ENCODE measurements at regions not wholly inside any gene's neighbourhood (a gene's known extent, or its start where the extent isn't known, plus 50 kb on each side); places are given as distances from the start of the nearest gene placed in this dataset.
"Not testable (repeated sequence)": the region's sequence is repeated elsewhere in the genome, so short reads cannot be mapped to it uniquely, and the experiment has no call there.

GRCh38 chr4:23962462-23962861, 72.6 kb upstream of the PPARGC1A start:
- CTCF ChIA-PET, result no interaction called here
- H3K4me1 ChIP-seq, result no peaks in the 10 kb centered on the region
- FAIRE-seq (no peak), DNase-seq (ENCODE audit: low read depth in 1 of 2, low spot score in 1 of 2) (no peak), ATAC-seq (no peak)
- no peak overlapping the region for H3K4me2 ChIP-seq
- H3K9me3 ChIP-seq, result no peaks in the 10 kb centered on the region
- WGBS (ENCODE audit: missing lambda C conversion rate), result 0% methylated on average over 2 of the region's 2 CpGs
- TF ChIP-seq RAD21 (conservative IDR thresholded peaks at IDR 0.05 in 1 of 2, IDR thresholded peaks at IDR 0.05 in 1 of 2), result no peak
- TF ChIP-seq EP300 (IDR thresholded peaks at IDR 0.05), result no peak
- no peak for TF ChIP-seq CBX8 (IDR thresholded peaks at IDR 0.05)
- no peak for TF ChIP-seq POLR2AphosphoS2 (conservative IDR thresholded peaks at IDR 0.05; ENCODE audit: low read length)
- TF ChIP-seq CBX2 (IDR thresholded peaks at IDR 0.05; ENCODE audit: borderline replicate concordance, low read depth), result no peak
- TF ChIP-seq REST (IDR thresholded peaks at IDR 0.05), result no peak
- no peak overlapping the region for H3K4me3 ChIP-seq
- no peak overlapping the region for H3K27ac ChIP-seq
- POLR2A ChIA-PET, result no interaction called here

GRCh38 chr4:23961395-23961794, 71.5 kb upstream of the PPARGC1A start:
- CTCF ChIA-PET; FAIRE-seq; H3K4me1 ChIP-seq; POLR2A ChIA-PET; H3K4me3 ChIP-seq; H3K4me2 ChIP-seq; H3K9me3 ChIP-seq; H3K27ac ChIP-seq; ATAC-seq; DNase-seq (ENCODE audit: low read depth in 1 of 2, low spot score in 1 of 2): not testable (repeated sequence)
- 2% methylated on average over 4 of the region's 4 CpGs for WGBS (ENCODE audit: missing lambda C conversion rate)

GRCh38 chr4:23959396-23960148, 69.7 kb upstream of the PPARGC1A start:
- no peaks in the 10 kb centered on the region for H3K4me1 ChIP-seq
- H3K27ac ChIP-seq, result no peak overlapping the region
- CTCF ChIA-PET, result no interaction called here
- POLR2A ChIA-PET, result no interaction called here
- no peaks in the 10 kb centered on the region for H3K9me3 ChIP-seq
- TF ChIP-seq FOXS1 (CRISPR knock-in tag; IDR thresholded peaks at IDR 0.05) (no peak), RFX5 (IDR thresholded peaks at IDR 0.05) (no peak), SMC3 (IDR thresholded peaks at IDR 0.05) (no peak)
- FAIRE-seq, result no peak
- no peak for ATAC-seq
- H3K4me3 ChIP-seq, result no peak overlapping the region
- WGBS (ENCODE audit: missing lambda C conversion rate), result 12% methylated on average over 5 of the region's 5 CpGs
- DNase-seq (ENCODE audit: low read depth in 1 of 2, low spot score in 1 of 2), result no peak
- no peak overlapping the region for H3K4me2 ChIP-seq

DNA sequence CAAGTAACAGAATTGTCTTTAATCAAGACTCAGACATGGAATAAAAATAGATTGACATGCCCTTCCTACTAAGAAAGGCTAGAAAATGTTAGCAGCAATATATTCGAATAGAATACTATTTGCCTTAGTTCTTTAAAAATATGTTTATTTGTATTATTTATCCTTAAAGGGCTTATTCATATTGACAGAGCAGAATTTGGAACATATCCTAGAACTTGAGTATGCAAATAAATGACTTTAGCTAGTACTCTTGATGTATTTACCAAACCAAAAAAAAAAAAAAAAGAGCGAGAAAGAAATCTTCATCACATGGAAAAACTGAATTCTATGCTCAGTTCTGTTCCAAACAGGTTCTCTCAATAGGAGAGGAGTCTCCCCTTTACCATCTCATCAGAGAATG, 68.9 kb upstream of the PPARGC1A start:
- TF ChIP-seq KDM1A (IDR thresholded peaks at IDR 0.05; ENCODE audit: low read depth), result no peak
- no peak for TF ChIP-seq EHF (CRISPR knock-in tag; IDR thresholded peaks at IDR 0.05)
- no peak for TF ChIP-seq MAX (IDR thresholded peaks at IDR 0.05)
- TF ChIP-seq RARB (CRISPR knock-in tag; IDR thresholded peaks at IDR 0.05), result no peak
- TF ChIP-seq MAZ (IDR thresholded peaks at IDR 0.05; ENCODE audit: borderline replicate concordance, low read depth, low read length), result no peak
- no peak for TF ChIP-seq HOXB5 (CRISPR knock-in tag; IDR thresholded peaks at IDR 0.05)
- Histone ChIP-seq H3K4me1 (no peaks in the 10 kb centered on the region), H3K9me3 (no peaks in the 10 kb centered on the region), H3K27ac (no peak overlapping the region), H3K4me3 (no peak overlapping the region), H3K4me2 (no peak overlapping the region)
- WGBS (ENCODE audit: missing lambda C conversion rate), result 6% methylated on average over 2 of the region's 2 CpGs
- no peak for FAIRE-seq
- DNase-seq (ENCODE audit: low read depth in 1 of 2, low spot score in 1 of 2), result no peak
- POLR2A ChIA-PET, result no interaction called here
- no peak for ATAC-seq
- CTCF ChIA-PET, result no interaction called here

All from A549 (cell line).